Tibial nerve (tissue), 3 donors: ENCODE measurements at regions not wholly inside any gene's neighbourhood (a gene's known extent, or its start where the extent isn't known, plus 50 kb on each side); places are given as distances from the start of the nearest gene placed in this dataset.

Experiments used
- CTCF ChIP-seq, 5 experiments: fragments of 200-600 bp in 3 of 5; fragments of 450-650 bp in 2 of 5; sonication (generic) in 3 of 5; IDR thresholded peaks; one replicate each; pipeline ENCODE4 v1.5.1; 2016 to 2019; ENCODE audit warnings: antibody characterized with exemption in 5 of 5, mild to moderate bottlenecking in 3 of 5, moderate library complexity in 2 of 5
- POLR2A ChIP-seq, 2 donors: fragments of 450-650 bp; IDR thresholded peaks; one replicate each; pipeline ENCODE4 v1.6.1; 2017; ENCODE audit warnings: antibody characterized with exemption in 2 of 2, mild to moderate bottlenecking in 2 of 2, moderate library complexity in 2 of 2

- no peak for TF ChIP-seq CTCF (IDR thresholded peaks at IDR 0.05)
- no peak for TF ChIP-seq POLR2A (IDR thresholded peaks at IDR 0.05)
Measured at GRCh38 chr4:106869551-106869950, 166.6 kb downstream of the DKK2 start.
